HG03095 (cell line): ENCODE measurements at regions not wholly inside any gene's neighbourhood (a gene's known extent, or its start where the extent isn't known, plus 50 kb on each side); places are given as distances from the start of the nearest gene placed in this dataset.

Experiments
- ATAC-seq: cut with Tn5 transposase; IDR thresholded peaks from one replicate; pipeline ENCODE4 v1.9.1; 2021; ENCODE audit warnings: moderate library complexity; ENCODE audit not compliant: unreplicated experiment

DNA sequence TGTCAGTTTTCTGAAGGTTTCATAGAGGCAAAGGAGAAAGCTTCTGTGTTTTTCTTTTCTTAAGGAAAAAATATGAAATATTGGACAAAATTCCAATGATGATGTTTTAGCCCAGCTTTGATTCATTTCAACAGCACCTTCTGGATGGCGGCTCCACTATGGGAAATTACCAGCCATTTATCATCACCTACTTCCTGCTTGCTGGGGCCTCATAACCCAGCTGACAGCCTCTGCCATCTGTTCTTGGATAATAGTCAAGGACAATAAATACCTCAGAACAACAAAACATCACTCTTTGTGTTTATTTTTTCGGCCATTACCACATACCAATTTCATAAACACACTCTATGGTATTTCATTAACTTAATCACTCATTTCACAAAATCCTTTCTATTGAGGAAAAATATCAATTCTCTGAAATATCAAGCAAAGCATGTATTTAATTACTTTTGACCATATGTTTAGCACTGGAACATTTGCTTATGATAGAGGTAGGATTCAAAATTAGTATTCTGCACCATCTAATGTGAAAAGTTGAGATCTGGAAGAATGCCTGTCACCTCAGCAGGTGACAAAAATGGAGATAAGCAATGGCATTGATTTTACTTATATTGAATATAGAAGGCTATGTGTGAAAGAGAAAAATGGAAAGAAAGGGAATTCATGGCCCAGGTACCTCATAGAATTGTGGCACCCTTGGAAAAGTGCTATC, 629.7 kb downstream of the LIG4 start:
- ATAC-seq, result no peak

DNA sequence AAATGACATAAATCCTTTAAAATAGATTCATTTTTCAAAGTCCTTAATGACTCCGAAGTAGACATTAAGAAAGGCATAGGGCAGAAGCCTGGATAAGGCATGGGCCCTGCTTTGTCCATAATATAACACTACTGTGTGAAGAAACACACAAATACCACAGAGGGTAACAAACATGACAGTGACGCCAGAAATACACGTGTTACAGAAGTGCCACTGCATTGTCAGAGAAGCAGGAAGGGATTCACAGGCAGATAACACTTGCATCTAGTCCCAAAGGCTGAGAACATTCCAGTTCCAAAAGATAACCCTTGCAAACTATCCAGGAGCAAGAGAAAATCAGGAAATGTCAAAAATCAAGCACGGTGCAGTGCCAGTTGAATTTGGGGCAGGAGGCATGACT, 633.2 kb downstream of the LIG4 start:
- ATAC-seq, result no peak

DNA sequence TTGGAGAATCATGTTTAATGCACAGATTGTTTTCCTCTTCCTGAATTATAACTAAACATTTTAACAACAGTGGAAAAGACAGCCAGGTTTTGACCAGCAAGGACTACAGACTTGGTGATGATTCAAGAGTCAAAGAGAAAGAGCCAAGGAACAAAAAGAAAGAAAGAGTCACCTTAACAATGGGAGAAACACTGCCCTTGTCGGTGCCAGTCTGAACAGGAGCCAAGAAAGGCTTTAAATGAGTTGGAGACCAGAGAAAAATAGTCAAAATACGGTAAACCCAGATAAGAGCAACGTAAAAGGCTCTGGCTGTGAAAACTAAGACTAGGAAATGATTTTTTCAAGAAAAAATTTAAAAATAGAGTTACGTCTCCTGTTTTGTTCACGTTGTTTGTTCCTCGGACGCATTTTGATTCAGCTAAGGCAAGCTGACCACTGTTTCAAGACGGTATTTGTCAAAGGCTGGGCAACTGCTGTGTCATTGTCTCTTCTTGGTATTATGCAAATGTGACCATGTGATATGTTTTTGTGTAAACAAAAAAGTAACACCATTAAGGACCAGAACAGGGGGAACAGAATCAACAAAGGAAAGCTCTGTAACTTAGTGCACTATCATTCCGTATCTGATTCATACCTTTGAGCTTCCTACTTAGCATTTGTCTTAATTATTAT, 634.5 kb downstream of the LIG4 start:
- ATAC-seq, result no peak

DNA sequence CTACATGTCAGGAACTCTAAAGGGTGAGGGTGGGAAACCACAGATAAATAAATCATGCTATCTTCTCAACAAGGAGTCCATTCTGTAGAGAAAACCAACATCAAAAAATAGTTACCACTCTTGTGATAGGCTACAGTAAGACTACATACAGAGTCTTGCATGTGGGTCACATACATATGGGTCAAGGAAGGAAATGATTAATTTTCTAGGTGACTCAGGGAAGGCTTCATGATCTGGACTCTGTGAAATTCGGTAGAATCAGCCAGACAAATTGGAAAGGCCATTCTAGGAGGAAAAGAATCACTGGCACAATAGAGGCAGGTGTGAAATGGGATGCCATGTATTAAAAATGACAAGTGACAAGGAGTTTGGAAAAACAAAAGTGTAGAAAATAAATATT, 638.9 kb downstream of the LIG4 start:
- no peak for ATAC-seq

DNA sequence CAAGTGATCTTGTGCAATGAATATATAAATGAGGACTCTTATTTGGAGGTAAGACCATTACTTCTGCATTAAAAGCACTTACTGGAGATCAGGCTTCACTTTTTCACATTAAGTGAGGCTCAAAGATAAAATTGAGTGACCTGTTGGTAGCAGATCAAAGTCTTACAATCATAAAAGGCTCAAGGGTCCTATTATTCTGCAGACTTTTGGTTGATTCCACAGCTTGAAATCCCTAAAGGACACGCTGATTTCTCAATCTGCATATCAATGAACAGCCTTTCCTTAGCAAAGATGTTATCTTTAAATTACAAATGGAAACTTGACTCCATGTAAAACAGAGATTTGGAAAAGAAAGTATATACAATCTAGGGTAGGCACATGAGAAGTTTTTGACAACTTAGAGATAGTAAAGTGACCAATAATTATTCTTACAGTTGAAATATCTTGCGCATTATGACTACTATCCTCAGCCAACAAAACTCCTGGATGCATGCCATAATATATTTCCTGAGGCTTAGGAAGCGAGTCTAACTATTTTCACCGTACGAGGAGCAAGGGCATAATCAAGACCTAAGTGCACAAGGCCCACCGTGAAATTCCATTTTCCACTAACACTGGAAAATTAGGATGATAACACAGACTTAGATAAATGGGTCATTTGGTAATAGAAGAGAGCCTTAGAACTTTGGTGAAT, 640.7 kb downstream of the LIG4 start:
- no peak for ATAC-seq

DNA sequence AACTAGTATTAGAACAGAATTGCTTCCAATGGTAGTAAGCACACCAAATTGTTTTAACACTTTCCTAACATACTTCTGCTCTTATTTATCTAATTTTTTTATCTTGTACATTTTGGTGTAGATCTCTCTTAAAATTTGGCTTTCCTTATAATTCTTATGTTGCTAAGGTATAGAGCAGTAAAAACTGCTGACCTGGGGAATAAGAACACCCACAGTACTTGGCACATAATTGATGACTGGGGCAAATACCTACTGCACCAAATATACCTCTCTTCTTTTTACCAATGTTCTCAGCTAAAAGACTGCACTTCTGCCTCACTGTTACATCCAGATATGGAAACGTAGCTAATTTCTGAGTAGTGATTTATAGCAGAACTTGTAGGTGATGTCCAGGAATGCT, 642.2 kb downstream of the LIG4 start:
- no peak for ATAC-seq

DNA sequence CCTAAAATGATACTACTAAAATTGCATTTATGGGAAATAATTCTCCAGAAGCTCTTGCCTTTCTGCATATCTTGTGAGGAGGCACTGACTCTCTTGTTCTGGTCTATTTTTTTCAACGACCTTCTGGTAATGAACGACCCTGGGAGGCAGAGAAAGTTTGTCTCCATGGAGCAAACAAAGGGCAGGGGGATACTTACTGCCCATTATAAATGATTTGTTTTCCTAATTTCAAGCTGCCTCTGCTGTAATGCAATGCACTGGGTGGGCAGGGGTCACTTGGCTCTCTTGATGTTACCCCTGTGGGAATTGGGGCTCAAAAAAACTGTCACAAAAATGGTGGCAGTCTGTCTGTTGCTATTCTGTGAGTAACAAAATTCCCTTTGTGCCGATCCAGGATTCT, 643.2 kb downstream of the LIG4 start:
- ATAC-seq, result no peak

DNA sequence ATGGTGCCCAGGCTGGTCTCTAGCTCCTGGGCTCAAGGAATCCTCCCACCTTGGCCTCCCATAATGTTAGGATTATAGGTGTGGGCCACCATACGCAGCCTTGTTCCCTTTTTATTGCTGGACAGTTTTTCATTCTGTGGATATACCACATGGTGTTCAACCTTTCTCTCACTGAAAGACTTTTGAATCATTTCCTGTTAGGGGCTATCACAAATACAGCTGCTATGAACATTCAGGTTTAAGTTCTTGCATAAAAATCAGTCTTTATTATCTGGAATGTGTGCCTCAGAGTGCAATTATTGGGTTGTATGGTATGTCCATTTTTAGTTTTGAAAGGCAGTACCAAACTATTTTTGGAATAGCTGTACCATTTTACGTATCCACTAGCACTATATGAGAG, 647.2 kb downstream of the LIG4 start:
- ATAC-seq, result no peak

DNA sequence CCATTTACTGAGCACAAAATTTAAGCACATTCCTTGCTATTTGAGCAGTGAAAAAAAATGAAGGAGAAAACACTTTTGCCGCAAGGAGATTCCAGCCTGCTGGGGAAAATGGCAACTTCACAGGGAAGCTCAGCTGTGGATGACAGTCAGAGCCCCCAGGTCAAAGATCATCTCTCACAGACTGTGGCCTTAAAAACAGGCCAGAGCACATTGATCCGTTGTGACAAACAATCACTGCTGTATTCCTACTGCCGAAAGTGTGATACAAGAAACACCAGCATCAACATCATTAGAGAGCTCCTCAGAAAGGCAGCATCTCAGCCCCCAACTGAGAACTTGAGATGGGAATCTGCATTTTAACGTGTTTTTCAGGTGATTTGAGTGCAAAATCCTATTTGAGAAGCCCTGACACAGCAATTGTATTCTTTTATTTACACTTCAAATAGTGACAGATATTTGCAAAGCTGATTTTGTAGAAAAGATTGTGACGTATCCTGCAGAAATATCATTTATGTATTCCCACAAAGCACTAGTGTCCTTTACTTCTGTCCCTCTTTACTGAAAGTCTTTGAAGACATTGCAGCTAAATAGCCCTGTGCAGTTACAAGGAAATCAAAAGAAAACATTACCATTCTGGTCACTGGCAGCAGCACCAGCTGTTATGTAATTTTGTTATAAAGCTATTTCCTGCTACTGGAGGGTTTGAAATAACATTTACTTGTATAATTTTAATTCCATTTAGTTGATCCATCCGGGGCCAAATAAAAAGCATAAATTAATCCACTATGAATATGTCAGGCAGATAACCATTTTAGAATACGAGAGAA, 652.0 kb downstream of the LIG4 start:
- ATAC-seq, result no peak

DNA sequence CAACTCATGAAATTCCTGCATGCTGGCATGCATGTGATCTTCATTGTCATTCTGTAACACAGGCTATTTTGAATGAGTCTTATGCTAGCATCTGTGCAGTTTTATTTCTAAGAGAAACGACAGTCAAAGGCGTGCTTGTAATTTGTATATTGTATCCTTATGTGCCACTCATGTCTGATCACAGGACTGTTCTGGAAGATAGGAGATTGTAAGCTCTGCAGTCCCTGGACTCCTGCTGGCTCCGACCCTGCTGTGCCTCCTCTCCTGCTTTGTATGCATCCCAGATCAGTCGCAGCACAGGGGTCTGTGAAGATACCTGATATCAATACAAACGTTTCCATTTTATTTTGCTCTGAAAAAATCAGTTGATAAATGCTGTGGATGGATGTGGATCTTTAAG, 653.1 kb downstream of the LIG4 start:
- ATAC-seq, result no peak

DNA sequence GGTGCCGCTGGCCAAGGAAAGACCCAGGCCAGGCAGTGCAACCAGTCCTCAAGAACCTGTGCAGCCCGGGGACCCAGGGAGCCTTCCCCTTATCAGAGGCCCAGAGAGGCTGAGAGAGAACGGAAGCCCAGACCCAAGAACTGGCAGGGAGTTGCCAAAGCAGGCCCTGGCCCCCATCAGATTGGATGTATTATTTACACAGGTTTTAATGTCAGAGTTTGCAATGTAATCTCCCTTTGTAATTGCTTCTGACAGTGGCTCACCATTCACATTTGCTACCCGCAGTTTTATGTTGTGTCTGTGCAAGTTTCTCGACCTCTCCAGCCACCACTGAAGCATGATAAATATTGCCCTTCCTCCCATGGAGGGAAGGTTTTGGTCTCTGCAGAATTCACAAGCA, 660.9 kb downstream of the LIG4 start:
- no peak for ATAC-seq

DNA sequence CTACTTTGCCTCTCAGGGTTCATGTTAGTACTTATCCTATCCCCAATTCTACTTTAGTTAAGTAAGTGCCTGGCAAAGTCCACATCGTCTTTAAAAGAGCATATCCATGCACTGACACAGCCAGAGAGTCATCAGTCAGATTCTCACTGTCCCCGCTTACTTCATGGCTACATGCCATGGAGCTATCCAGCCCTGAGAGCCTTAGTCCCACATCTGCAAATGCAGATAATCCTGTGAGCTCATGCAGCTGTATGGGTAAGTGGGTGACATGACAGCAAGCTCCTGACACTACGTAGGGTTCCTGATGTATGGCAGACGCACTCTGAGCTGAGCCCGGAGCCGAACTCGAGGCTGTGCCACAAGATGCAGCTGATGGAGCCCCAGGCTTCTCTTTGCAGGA, 661.5 kb downstream of the LIG4 start:
- ATAC-seq, result no peak

DNA sequence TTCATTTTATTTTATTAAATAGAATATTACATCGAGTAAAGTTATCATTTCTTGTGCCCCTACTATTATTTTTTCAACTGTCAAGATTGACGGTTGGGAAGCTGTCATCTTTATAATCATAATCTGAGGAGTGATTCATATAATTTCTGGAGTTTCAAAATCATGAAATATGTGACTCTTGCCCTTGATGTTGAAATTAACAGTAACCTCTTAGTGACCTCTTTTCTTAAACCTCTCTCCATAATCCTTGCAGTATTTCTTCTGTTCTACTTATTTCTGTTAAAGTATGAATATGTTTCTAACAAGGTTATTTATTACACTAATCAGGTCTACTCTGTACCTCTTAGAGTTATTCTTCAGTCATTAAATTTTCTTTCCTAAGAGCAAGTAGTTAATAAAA, 663.8 kb downstream of the LIG4 start:
- ATAC-seq, result no peak

DNA sequence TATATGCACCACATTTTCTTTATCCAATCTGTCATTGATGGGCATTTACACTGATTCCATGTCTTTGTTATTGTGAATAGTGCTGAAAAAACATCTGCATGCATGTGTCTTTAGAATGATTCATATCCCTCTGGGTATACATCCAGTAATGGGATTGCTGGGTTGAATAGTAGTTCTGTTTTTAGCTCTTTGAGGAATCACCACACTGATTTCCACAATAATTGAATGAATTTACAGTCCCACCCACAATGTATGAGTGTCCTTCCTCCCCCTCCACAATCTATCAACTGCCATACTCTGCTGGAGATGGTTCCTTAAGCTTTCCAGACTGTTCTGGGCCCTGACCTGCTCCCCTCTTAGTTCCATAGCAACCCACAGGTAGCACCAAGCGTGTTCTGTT, 667.0 kb downstream of the LIG4 start:
- ATAC-seq, result no peak

DNA sequence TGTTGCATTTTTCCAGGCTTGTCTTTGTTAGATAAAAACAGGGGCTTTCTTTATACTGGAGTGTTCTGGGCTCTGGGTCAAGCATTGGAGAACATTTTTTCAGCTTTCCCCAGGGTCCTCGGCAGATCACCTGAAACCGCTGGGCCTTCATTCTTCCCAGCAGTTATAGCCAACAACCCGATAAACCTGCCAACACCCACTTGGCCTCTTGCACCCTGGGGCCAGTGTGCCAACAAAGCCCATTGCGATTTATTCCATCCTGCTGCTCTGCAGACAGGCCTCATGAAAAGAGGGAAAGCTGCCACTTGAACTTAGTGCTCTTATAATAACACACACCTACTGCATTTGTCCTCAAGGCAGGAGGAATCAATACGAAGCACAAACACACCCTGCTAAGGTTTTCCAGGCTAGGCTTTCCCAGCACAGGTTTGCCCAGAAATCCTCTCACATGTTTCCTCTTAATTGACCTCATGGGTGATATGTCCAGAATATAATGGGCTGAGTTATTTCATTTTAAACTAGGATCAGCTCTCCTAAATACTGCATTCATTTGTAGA, 669.3 kb downstream of the LIG4 start:
- ATAC-seq, result no peak

DNA sequence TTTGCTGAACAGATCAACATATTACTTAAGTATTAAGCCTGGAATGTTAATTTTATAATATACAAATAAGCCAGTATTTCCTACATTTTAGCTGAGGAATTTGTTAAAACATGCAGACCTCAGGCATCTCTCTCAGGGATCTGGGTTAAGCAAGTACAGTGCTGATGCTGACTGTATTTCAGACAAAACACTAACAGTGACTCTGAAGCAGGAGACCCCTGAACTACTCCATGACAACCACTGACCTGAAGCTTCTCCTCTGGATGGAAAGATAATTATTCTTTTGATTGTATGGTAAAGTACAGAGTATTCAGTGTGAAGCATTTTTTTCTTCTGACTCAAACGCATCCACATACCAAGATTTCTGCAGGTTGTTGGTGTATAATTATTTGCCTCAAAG, 680.8 kb downstream of the LIG4 start:
- ATAC-seq, result no peak

DNA sequence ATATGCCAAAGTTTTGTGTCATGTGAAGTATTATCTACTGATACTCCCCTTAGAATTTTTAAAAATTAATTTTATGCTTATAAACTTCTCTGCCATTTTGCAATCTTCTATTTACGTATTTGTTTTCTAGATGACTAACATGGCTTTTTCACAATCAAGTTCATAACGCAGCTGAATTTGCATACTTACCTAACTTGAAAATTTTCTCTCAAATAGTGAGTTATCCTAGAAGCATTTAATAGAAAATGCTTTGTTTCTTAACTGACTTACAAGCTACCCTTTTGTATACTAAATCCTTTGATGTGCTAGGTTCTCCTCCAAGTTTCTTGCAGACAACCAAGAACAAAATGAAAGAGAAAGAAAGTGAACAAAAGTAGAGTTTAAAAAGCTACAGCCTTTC, 683.5 kb downstream of the LIG4 start:
- ATAC-seq, result no peak

DNA sequence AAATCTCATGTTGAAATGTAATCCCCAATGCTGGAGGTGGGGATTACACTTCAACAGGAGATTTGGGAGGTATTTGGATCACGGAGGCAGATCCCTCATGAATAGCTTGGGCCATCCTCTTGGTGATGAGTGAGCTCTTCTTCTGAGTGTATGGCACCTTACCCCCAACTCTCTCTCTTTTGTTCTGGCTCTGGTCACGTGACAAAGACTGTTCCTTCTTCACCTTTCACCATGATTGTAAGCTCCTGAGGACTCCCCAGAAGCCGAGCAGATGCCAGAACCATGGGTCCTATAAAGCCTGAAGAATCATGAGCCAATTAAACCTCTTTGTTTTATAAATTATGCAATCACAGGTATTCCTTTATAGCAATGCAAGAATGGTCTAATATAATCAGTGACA, 684.2 kb downstream of the LIG4 start:
- no peak for ATAC-seq

DNA sequence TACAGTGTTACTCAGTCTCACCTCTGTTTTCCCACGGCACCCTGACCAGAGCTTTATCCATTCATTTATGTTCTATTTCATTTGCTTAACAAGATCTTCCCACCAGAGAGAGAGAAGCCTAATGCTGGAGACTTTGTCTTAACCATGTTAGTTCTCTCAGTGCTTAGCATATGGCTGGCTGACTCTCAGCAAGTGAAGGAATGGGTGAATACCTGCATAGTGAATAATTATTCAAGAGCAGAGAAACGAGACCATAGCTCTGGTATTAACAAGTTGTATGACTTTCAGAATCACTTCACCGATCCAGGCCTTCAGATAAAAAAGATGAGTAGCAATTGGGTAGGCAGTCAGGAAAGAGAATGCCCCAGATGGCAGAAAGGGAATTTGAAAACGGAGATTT, 686.3 kb downstream of the LIG4 start:
- ATAC-seq, result no peak

DNA sequence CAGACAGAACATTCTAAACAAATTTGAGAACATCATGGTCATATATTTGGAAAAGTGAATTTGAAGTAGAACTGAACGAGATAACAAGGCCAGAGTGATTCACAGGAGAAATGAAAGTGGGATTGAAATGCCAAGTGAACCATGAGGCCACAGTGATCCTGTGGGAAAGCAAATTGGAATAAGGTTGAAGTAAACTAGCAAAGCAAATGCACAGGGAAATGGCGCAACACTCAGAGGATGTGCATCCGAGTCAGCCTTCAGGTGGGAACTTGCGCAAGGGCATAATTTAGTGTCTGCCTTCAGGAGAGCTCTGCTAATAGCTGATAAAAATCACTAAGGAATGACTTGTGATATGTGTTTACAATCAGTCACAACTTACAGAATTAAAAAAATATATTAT, 696.6 kb downstream of the LIG4 start:
- no peak for ATAC-seq

DNA sequence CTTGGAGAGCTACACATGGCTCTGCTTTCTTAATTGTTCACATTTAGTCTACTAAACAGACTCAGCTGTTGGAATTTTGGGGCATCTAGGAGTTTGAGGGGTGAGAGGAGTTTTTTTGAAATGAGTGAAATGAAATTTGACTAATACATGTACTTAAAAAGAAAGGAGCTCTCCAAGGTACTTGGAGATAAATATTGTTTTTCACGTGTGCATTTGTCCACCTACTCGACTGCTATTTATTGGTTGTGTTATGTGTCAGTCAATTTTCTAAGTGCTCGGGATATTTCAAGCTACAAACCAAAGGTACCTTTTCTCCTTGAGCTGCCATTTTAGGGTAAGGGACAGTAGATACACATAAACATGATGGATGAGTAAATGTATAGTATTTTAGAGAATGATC, 697.0 kb downstream of the LIG4 start:
- no peak for ATAC-seq
